Mesenchymal stem cell (in vitro differentiated cells and primary cell): ENCODE measurements at regions not wholly inside any gene's neighbourhood (a gene's known extent, or its start where the extent isn't known, plus 50 kb on each side); places are given as distances from the start of the nearest gene placed in this dataset.
A peak's percentile ranks its signal among the peaks of the same experiment; 100 is the strongest.

Source experiments
- DNase-seq: peaks from one replicate; pipeline ENCODE4 v3.0.0-alpha.2; 2013
- H2AFZ ChIP-seq: one replicate; pipeline ENCODE4 v1.6.1; 2013; ENCODE audit warnings: low read depth, mild to moderate bottlenecking, control low read depth, inconsistent platforms, low read length, moderate library complexity
- H2AK5ac ChIP-seq: 2 replicates; pipeline ENCODE4 v1.6.1; 2013; ENCODE audit warnings: low read length, moderate library complexity, mild to moderate bottlenecking, inconsistent platforms; ENCODE audit not compliant: severe bottlenecking
- H2BK120ac ChIP-seq: one replicate; pipeline ENCODE4 v1.6.1; 2013; ENCODE audit warnings: low read depth, mild to moderate bottlenecking, inconsistent platforms, low read length, moderate library complexity
- H2BK12ac ChIP-seq, 2 experiments: one replicate each; pipeline ENCODE4 v1.6.1; 2013; ENCODE audit warnings: inconsistent platforms in 2 of 2, low read length in 2 of 2, mild to moderate bottlenecking in 2 of 2, moderate library complexity in 2 of 2, control low read depth in 1 of 2
- H2BK15ac ChIP-seq: one replicate; pipeline ENCODE4 v1.6.1; 2013; ENCODE audit warnings: mild to moderate bottlenecking, low read depth, inconsistent platforms; ENCODE audit not compliant: poor library complexity, severe bottlenecking
- H2BK5ac ChIP-seq: 2 replicates; pipeline ENCODE4 v1.6.1; 2013; ENCODE audit warnings: low read depth, mild to moderate bottlenecking, low read length, control low read depth, inconsistent platforms; ENCODE audit not compliant: poor library complexity, severe bottlenecking
- H3K14ac ChIP-seq, 2 experiments: one replicate each; pipeline ENCODE4 v1.6.1; 2013; ENCODE audit warnings: inconsistent platforms in 2 of 2, low read length in 2 of 2, control low read depth in 1 of 2, mild to moderate bottlenecking in 1 of 2, moderate library complexity in 1 of 2
- H3K18ac ChIP-seq, 2 experiments: one replicate each; pipeline ENCODE4 v1.6.1; 2013; ENCODE audit warnings: inconsistent platforms in 2 of 2, low read length in 2 of 2, control low read depth in 1 of 2, low read depth in 1 of 2, mild to moderate bottlenecking in 1 of 2
- H3K23ac ChIP-seq, 2 experiments: one replicate each; pipeline ENCODE4 v1.6.1; 2013; ENCODE audit warnings: inconsistent platforms in 2 of 2, low read length in 2 of 2, mild to moderate bottlenecking in 2 of 2, moderate library complexity in 2 of 2, control low read depth in 1 of 2
- H3K27ac ChIP-seq: 2 replicates; pipeline ENCODE4 v1.5.1; 2013; ENCODE audit warnings: mild to moderate bottlenecking, moderate library complexity, low read length, control low read depth, inconsistent platforms; ENCODE audit not compliant: poor library complexity, severe bottlenecking
- H3K27me3 ChIP-seq, 2 experiments: 2 replicates each; pipeline versions ENCODE4 v1.6.1 to v1.7.0; 2013; ENCODE audit warnings: low read length in 2 of 2, mild to moderate bottlenecking in 2 of 2, moderate library complexity in 2 of 2, control low read depth in 1 of 2, inconsistent platforms in 1 of 2; ENCODE audit not compliant: control insufficient read depth in 1 of 2, insufficient read depth in 1 of 2
- H3K36me3 ChIP-seq, 2 experiments: 2 replicates each; pipeline versions ENCODE4 v1.6.1 to v1.7.0; 2013; ENCODE audit warnings: low read length in 2 of 2, control low read depth in 1 of 2, inconsistent platforms in 1 of 2, low read depth in 1 of 2, mild to moderate bottlenecking in 1 of 2; ENCODE audit not compliant: insufficient read depth in 2 of 2, control insufficient read depth in 1 of 2
- H3K4ac ChIP-seq, 2 experiments: one replicate each; pipeline ENCODE4 v1.6.1; 2013; ENCODE audit warnings: inconsistent platforms in 2 of 2, low read length in 2 of 2, mild to moderate bottlenecking in 2 of 2, moderate library complexity in 2 of 2, control low read depth in 1 of 2, low read depth in 1 of 2
- H3K4me1 ChIP-seq: 2 replicates; pipeline ENCODE4 v1.6.1; 2013; ENCODE audit warnings: low read depth, low read length, control low read depth; ENCODE audit not compliant: control insufficient read depth, insufficient read depth
- H3K4me2 ChIP-seq: 2 replicates; pipeline ENCODE4 v1.6.1; 2013; ENCODE audit warnings: low read length, mild to moderate bottlenecking, inconsistent platforms; ENCODE audit not compliant: poor library complexity, severe bottlenecking
- H3K4me3 ChIP-seq, 2 experiments: 2 replicates each; pipeline versions ENCODE4 v1.5.1 to v1.7.0; 2013; ENCODE audit warnings: low read length in 2 of 2, mild to moderate bottlenecking in 2 of 2, control low read depth in 1 of 2, low read depth in 1 of 2; ENCODE audit not compliant: insufficient read depth in 1 of 2
- H3K79me1 ChIP-seq: replicated peaks from 2 replicates; pipeline ENCODE4 v1.6.1; 2013; ENCODE audit warnings: mild to moderate bottlenecking, control low read depth, low read length, inconsistent platforms; ENCODE audit not compliant: poor library complexity, severe bottlenecking
- H3K9ac ChIP-seq: 2 replicates; pipeline ENCODE4 v1.7.0; 2013; ENCODE audit warnings: mild to moderate bottlenecking, low read length, moderate library complexity
- H3K9me3 ChIP-seq: 2 replicates; pipeline ENCODE4 v1.7.0; 2013; ENCODE audit warnings: mild to moderate bottlenecking, low read length; ENCODE audit not compliant: control insufficient read depth
- H4K8ac ChIP-seq: one replicate; pipeline ENCODE4 v1.6.1; 2013; ENCODE audit warnings: inconsistent platforms, mild to moderate bottlenecking, low read length, moderate library complexity
- H4K91ac ChIP-seq: one replicate; pipeline ENCODE4 v1.6.1; 2013; ENCODE audit warnings: mild to moderate bottlenecking, low read length, inconsistent platforms
- WGBS: methylation state at CpG from one replicate; pipeline ENCODE4 v1.1.7; 2013; ENCODE audit warnings: mixed read lengths; 5-methylcytosine and 5-hydroxymethylcytosine counted together

DNA sequence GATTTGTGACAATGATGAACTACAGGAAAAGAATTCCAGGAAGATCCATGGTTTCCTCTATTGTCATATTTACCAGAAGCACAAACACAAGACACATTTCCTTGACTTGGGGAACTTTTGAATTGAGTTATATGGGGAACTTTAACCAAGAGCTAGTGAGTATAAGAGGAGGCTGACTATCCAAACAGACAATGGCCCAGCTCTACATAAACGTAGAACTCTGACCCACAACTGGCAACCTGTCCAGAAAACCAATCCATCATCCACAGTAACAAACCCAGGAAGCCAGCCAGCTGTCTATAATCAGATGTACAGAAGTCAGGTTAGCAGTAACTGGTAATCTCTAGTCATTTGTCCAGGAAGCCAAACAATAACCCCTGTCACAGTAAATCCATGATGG lies 167.0 kb upstream of the CPEB2 start:
- Histone ChIP-seq H3K23ac (no peak overlapping the region), H2BK15ac (no peak overlapping the region), H3K4ac (no peak overlapping the region), H3K4me1 (no peaks in the 10 kb centered on the region), H2AK5ac (no peak overlapping the region), H3K18ac (no peak overlapping the region), H3K27ac (no peak overlapping the region), H2BK12ac (no peak overlapping the region), H4K8ac (no peak overlapping the region), H2BK5ac (no peak overlapping the region), H3K36me3 (no peaks in the 10 kb centered on the region), H4K91ac (no peak overlapping the region), H2BK120ac (no peak overlapping the region), H3K9ac (no peak overlapping the region), H2AFZ (no peak overlapping the region), H3K4me2 (no peak overlapping the region), H3K27me3 (no peaks in the 10 kb centered on the region), H3K79me1 (no peaks in the 10 kb centered on the region), H3K4me3 (no peak overlapping the region), H3K14ac (no peak overlapping the region), H3K9me3 (peaks cover 7% of the 10 kb centered on the region)
- 14% methylated on average over 1 of the region's 1 CpG for WGBS
- DNase-seq, result no peak

DNA sequence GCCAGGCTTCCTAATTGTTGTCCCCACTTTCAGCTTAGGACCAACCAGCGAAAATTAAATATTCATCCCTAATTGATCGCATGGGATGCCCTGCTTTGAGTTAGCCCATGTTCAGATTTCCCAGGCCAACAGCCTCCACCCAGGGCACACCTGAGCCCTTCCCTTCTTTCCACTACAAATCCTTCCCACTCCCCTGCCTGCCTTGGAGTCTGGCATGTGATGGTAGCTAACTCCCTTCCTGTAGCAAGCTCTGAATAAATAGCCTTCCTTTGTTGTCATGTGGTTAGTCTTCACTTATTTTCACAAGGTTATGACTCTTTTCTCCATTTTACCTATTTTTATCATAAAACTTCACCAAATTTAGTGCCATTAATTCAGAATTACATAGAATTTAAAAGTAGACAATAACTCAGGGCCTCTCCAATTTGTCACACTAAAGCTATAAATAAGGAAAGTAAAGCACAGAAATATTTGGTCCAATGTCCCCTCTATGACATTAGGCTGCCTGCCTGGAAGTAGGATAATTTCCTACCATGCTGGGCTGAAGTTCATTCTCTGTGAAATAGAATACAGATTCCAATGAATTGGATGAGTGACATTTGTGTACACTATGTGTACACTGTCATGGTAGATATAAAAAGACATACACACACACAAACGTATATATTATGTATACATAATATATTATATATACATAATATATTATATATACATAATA lies 166.4 kb upstream of the CPEB2 start:
- H3K23ac ChIP-seq, result no peak overlapping the region
- no peak overlapping the region for H3K4ac ChIP-seq
- no peak overlapping the region for H3K4me3 ChIP-seq
- H4K91ac ChIP-seq, result no peak overlapping the region
- H3K36me3 ChIP-seq, result no peaks in the 10 kb centered on the region
- no peak overlapping the region for H2BK12ac ChIP-seq
- H3K4me1 ChIP-seq, result no peaks in the 10 kb centered on the region
- peaks cover 7% of the 10 kb centered on the region for H3K9me3 ChIP-seq
- no peaks in the 10 kb centered on the region for H3K79me1 ChIP-seq
- no peak overlapping the region for H2BK15ac ChIP-seq
- 92% methylated on average over 2 of the region's 3 CpGs for WGBS
- no peak overlapping the region for H2BK120ac ChIP-seq
- H3K27ac ChIP-seq, result no peak overlapping the region
- H3K27me3 ChIP-seq, result no peaks in the 10 kb centered on the region
- H3K14ac ChIP-seq, result no peak overlapping the region
- no peak overlapping the region for H3K18ac ChIP-seq
- H3K9ac ChIP-seq, result no peak overlapping the region
- no peak overlapping the region for H4K8ac ChIP-seq
- no peak overlapping the region for H2BK5ac ChIP-seq
- H2AFZ ChIP-seq, result no peak overlapping the region
- no peak for DNase-seq
- H3K4me2 ChIP-seq, result no peak overlapping the region
- no peak overlapping the region for H2AK5ac ChIP-seq

DNA sequence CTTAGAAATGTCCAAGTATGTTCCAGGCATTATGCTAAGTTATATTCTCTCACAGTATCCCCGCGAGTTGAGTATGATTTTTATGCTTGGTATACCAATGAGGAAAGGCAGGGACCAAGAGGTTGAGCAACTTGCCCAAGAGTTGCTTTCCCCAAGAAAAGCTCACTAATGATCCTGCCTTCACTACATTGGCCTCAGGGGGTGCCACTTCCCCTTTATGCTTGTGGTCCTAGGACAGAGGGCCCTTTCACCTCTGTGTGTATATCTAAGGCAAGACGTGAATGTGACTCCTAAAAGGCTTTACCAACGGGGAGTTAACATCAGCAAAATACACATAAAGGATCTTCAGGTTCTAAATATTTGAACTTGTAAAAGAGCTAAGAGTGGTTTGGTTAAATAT lies 164.4 kb upstream of the CPEB2 start:
- H3K4me1 ChIP-seq, result no peaks in the 10 kb centered on the region
- no peak overlapping the region for H3K4me2 ChIP-seq
- no peak overlapping the region for H3K23ac ChIP-seq
- no peak overlapping the region for H3K18ac ChIP-seq
- no peak overlapping the region for H3K9ac ChIP-seq
- no peak overlapping the region for H2BK120ac ChIP-seq
- peak; percentile 3 for DNase-seq
- H3K27ac ChIP-seq, result no peak overlapping the region
- H3K36me3 ChIP-seq, result no peaks in the 10 kb centered on the region
- no peak overlapping the region for H2BK15ac ChIP-seq
- H3K9me3 ChIP-seq, result peaks cover 7% of the 10 kb centered on the region
- H3K79me1 ChIP-seq, result no peaks in the 10 kb centered on the region
- H2BK12ac ChIP-seq, result no peak overlapping the region
- no peaks in the 10 kb centered on the region for H3K27me3 ChIP-seq
- H4K8ac ChIP-seq, result no peak overlapping the region
- H3K14ac ChIP-seq, result no peak overlapping the region
- no peak overlapping the region for H2BK5ac ChIP-seq
- H2AK5ac ChIP-seq, result no peak overlapping the region
- 100% methylated on average over 2 of the region's 4 CpGs for WGBS
- H2AFZ ChIP-seq, result no peak overlapping the region
- H3K4ac ChIP-seq, result no peak overlapping the region
- H3K4me3 ChIP-seq, result no peak overlapping the region
- H4K91ac ChIP-seq, result no peak overlapping the region

DNA sequence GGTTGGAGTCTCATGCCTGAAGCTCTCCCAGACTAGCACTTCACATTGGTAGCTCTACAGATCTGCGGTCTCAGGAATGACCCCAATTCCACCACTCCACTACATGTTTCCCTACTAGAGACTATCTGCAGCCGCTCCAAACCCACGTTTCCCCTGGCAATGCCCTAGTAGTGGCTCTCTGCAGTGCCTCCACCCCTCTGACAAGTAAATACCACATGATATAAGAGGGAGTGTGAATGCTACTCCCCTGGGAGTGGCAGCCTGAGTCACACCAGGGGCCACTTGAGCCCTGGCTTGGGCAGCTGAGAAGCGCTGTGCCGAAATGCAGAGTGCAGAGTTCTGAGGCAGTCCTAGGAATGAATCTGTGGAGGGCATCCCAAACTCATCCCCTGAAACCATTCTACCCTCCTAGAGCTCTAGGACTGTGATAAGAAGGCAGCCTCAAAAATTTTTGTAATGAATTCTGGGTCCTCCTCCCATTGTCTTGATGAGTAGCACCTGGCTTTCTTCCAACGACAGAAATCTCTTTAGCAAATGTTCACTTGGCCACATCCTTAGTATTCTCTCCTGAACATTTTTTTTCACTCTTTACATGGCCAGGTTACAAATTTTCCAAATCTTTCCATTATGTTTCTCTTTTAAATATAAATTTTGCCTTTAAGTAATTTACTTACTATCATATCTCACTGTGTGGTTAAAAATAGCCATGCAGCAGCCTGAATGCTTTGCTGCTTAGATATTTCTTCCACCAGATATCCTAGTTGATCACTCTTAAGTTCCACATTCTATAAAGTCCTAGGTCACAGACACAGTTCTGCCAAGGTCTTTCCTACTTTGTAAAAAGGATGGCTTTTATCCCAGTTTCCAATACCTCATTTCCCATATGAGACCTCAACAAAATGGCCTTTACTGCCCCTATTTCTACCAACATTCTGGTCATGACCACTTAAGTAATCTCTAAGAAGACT lies 160.2 kb upstream of the CPEB2 start:
- DNase-seq, result peak; percentile 28
- Histone ChIP-seq H3K27ac (no peak overlapping the region), H2BK120ac (no peak overlapping the region), H4K91ac (no peak overlapping the region), H2AFZ (no peak overlapping the region), H3K4me1 (no peaks in the 10 kb centered on the region), H3K4me2 (no peak overlapping the region), H4K8ac (no peak overlapping the region), H3K4ac (no peak overlapping the region), H3K9me3 (peaks cover 11% of the 10 kb centered on the region), H2BK5ac (no peak overlapping the region), H2BK15ac (peak overlapping the region; percentile 52), H3K79me1 (no peaks in the 10 kb centered on the region), H3K9ac (no peak overlapping the region), H3K18ac (no peak overlapping the region), H3K23ac (no peak overlapping the region), H3K14ac (no peak overlapping the region), H3K4me3 (peak overlapping the region in 1 of 2 experiments; percentile 27), H3K27me3 (no peaks in the 10 kb centered on the region), H2AK5ac (no peak overlapping the region), H2BK12ac (peak overlapping the region in 1 of 2 experiments; percentile 11), H3K36me3 (no peaks in the 10 kb centered on the region)
- WGBS, result 92% methylated on average over 6 of the region's 6 CpGs
